Gastrocnemius medialis (tissue), 4 donors: ENCODE measurements at regions not wholly inside any gene's neighbourhood (a gene's known extent, or its start where the extent isn't known, plus 50 kb on each side); places are given as distances from the start of the nearest gene placed in this dataset.

Experiments used
- CTCF ChIP-seq, 5 experiments: fragments of 450-650 bp in 3 of 5; fragments of 200-600 bp in 2 of 5; sonication (generic) in 2 of 5; IDR thresholded peaks in 4 of 5; conservative IDR thresholded peaks in 1 of 5; 1 replicate in 4 of 5; 2 replicates in 1 of 5; pipeline ENCODE4 v1.5.1; 2016 to 2019; ENCODE audit warnings: antibody characterized with exemption in 5 of 5, mild to moderate bottlenecking in 3 of 5, moderate library complexity in 3 of 5
- POLR2A ChIP-seq, 2 donors: fragments of 450-650 bp; IDR thresholded peaks; one replicate each; pipeline ENCODE4 v1.6.1; 2017; ENCODE audit warnings: antibody characterized with exemption in 2 of 2, mild to moderate bottlenecking in 2 of 2, moderate library complexity in 2 of 2

- TF ChIP-seq POLR2A (IDR thresholded peaks at IDR 0.05) (no peak), CTCF (IDR thresholded peaks at IDR 0.05 in 4 of 5, conservative IDR thresholded peaks at IDR 0.05 in 1 of 5) (no peak)
These were observed 127.2 kb upstream of the SLC25A48 start for GRCh38 chr5:135707302-135707701.
